ENCODE measurements at regions not wholly inside any gene's neighbourhood (a gene's known extent, or its start where the extent isn't known, plus 50 kb on each side); places are given as distances from the start of the nearest gene placed in this dataset.
A peak's percentile ranks its signal among the peaks of the same experiment; 100 is the strongest.

DNA sequence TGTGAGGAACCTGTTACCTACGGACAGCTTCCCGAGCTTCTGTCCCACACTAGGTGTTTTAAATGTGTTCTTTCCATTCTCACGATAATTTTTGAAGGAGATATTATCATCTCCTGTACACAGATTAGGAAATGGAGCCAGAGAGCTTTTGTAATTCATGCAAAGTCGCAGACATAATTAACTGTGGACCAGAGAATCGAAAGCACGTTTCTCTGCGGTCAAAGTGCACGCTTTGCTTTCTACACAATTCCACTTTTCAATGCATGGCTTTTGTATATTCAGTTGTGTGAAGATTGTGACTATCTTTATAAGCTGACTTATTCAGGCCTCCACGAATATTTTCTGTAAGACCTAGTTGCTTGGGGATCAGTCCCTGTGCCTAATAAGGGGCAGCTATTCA, 81.7 kb upstream of the SLC10A2 start:
- Mint-ChIP-seq H3K9me3 (no peaks in the 10 kb centered on the region), H3K36me3 (no peaks in the 10 kb centered on the region), H3K4me1 (peaks cover 15% of the 10 kb centered on the region), H3K27me3 (ENCODE audit: low read depth) (no peaks in the 10 kb centered on the region), H3K27ac (no peak overlapping the region), H3K4me3 (no peak overlapping the region)
- TF ChIP-seq, protein P1, sequence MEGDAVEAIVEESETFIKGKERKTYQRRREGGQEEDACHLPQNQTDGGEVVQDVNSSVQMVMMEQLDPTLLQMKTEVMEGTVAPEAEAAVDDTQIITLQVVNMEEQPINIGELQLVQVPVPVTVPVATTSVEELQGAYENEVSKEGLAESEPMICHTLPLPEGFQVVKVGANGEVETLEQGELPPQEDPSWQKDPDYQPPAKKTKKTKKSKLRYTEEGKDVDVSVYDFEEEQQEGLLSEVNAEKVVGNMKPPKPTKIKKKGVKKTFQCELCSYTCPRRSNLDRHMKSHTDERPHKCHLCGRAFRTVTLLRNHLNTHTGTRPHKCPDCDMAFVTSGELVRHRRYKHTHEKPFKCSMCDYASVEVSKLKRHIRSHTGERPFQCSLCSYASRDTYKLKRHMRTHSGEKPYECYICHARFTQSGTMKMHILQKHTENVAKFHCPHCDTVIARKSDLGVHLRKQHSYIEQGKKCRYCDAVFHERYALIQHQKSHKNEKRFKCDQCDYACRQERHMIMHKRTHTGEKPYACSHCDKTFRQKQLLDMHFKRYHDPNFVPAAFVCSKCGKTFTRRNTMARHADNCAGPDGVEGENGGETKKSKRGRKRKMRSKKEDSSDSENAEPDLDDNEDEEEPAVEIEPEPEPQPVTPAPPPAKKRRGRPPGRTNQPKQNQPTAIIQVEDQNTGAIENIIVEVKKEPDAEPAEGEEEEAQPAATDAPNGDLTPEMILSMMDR (IDR thresholded peaks at IDR 0.05; ENCODE audit: unreplicated experiment), result no peak
- DNase-seq (ENCODE audit: low spot score in 2 of 2, unreplicated experiment in 2 of 2), result no peak

DNA sequence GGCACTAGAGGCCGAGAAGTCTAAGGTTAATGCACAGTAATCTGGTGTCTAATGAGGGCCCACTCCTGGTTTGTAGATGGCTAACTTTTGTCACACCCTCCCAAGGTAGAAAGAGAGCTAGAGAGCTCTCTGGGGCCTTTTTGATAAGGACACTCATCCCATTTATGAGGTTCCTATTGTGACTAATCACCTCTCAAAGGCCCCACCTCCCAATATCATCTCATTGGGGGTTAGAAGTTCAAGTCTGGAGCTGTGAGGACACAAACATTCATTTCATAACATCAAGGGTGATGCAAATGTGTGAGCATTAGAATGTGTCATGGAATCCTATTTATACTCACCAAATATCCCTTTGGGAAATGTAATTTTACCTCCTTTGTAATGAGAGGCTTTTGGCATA, 79.2 kb upstream of the SLC10A2 start:
- TF ChIP-seq, protein P1 (IDR thresholded peaks at IDR 0.05; ENCODE audit: unreplicated experiment), result no peak
- no peaks in the 10 kb centered on the region for H3K36me3 Mint-ChIP-seq
- no peak for DNase-seq (ENCODE audit: low spot score in 2 of 2, unreplicated experiment in 2 of 2)
- H3K27ac Mint-ChIP-seq, result no peak overlapping the region
- H3K4me3 Mint-ChIP-seq, result no peak overlapping the region
- H3K9me3 Mint-ChIP-seq, result no peaks in the 10 kb centered on the region
- H3K27me3 Mint-ChIP-seq (ENCODE audit: low read depth), result no peaks in the 10 kb centered on the region
- H3K4me1 Mint-ChIP-seq, result peaks cover 15% of the 10 kb centered on the region

DNA sequence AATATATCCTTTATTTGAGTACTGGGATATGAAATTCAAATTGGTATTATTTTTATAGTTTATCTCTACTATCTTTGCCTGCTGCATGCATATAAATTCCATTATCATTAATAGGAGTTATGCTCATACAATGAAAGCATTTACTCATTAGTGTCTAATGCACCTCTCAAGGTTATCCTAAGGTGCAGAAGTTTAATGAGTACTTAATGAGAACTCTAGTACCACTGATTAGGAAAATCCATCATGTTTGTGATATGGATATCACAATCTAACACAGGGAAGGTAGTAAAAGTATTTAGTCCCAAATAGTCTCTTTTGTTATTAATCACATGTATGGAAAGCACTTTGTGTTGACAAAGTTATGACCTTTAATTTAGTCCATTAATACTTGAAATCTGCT, 77.2 kb upstream of the SLC10A2 start:
- Mint-ChIP-seq H3K36me3 (no peaks in the 10 kb centered on the region), H3K27me3 (ENCODE audit: low read depth) (peaks cover under 1% of the 10 kb centered on the region), H3K9me3 (peaks cover 6% of the 10 kb centered on the region), H3K4me3 (no peak overlapping the region), H3K27ac (no peak overlapping the region), H3K4me1 (peaks cover 15% of the 10 kb centered on the region)
- TF ChIP-seq, protein P1 (IDR thresholded peaks at IDR 0.05; ENCODE audit: unreplicated experiment), result no peak
- no peak for DNase-seq (ENCODE audit: low spot score in 2 of 2, unreplicated experiment in 2 of 2)

DNA sequence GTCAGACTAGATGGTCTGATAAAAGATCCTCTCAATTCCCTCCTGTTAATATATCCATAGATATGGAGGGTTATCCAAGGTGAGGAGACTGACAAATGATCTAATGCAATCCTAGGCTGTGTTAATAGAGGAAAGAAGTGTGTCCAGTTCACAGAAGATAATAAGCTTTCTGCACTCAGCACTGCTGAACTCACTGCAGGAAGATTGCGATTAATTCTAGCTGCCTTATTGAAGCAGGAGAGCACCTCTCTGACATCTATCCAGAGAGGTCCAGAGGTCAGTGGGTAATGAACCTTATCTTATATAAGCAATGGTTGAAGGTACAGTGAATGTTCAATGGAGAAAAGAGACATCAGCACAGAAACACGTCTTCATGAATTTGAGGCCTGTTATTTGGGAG, 75.9 kb upstream of the SLC10A2 start:
- no peak overlapping the region for H3K27ac Mint-ChIP-seq
- peaks cover 10% of the 10 kb centered on the region for H3K9me3 Mint-ChIP-seq
- H3K4me1 Mint-ChIP-seq, result peaks cover 9% of the 10 kb centered on the region
- no peak overlapping the region for H3K4me3 Mint-ChIP-seq
- H3K27me3 Mint-ChIP-seq (ENCODE audit: low read depth), result peaks cover 4% of the 10 kb centered on the region
- no peaks in the 10 kb centered on the region for H3K36me3 Mint-ChIP-seq
- TF ChIP-seq, protein P1 (IDR thresholded peaks at IDR 0.05; ENCODE audit: unreplicated experiment), result no peak
- no peak for DNase-seq (ENCODE audit: low spot score in 2 of 2, unreplicated experiment in 2 of 2)

DNA sequence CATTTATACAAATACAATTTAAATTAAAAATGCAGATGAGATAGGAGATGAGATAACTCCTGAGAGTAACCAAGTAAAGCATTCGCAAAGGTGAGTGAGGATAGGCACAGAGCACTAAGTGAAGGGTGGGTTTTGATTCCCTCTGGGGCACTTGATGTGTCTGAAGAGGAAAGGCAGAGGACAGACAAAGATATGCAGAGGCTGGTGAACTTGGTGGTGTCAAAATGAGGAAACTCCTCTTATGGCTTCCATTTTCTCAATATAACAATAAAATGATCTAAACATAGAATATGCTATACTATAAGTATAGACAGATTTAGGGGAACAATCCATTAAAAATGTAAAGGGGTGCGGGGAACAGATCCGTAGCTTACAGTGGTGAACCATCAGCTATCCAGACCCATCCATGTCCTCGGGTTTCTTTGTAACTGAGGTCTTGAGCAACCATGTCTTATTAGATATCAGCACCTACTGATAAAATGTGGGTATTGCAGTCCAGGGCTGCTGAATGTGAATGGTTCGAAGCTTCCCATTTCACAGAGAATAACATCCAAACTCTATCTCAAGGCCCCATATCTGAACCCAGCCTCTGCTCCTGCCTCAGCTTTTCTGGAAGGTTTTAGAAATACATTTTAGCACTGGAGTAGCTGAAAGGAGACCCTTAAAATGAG, 73.9 kb upstream of the SLC10A2 start:
- Mint-ChIP-seq H3K27ac (no peak overlapping the region), H3K36me3 (no peaks in the 10 kb centered on the region), H3K27me3 (ENCODE audit: low read depth) (peaks cover 4% of the 10 kb centered on the region), H3K4me1 (no peaks in the 10 kb centered on the region), H3K4me3 (no peak overlapping the region), H3K9me3 (peaks cover 10% of the 10 kb centered on the region)
- TF ChIP-seq, protein P1 (IDR thresholded peaks at IDR 0.05; ENCODE audit: unreplicated experiment), result peak; percentile 50
- DNase-seq (ENCODE audit: low spot score in 2 of 2, unreplicated experiment in 2 of 2), result no peak

DNA sequence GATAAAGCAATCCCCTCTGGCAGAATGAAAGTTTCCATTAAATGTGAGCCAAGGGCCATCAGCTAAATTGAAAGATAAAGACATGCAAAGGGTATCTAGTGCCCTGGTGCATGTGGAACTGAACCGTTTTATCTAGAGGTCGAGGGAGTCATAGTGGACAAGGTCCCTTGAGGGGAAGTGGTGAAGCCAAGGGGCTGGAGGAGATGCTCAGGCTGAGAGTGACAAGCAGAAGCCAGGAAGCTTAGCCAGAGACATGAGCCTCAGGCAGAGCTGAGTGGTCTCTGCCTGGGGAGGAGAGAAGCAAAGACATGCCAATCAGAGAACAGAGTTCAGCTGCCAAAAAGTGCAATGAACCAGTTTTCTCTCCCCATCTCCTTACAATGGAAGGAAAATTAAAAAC, 68.1 kb upstream of the SLC10A2 start:
- Mint-ChIP-seq H3K4me1 (peaks cover 4% of the 10 kb centered on the region), H3K36me3 (no peaks in the 10 kb centered on the region), H3K27ac (no peak overlapping the region), H3K4me3 (no peak overlapping the region), H3K9me3 (peaks cover 10% of the 10 kb centered on the region), H3K27me3 (ENCODE audit: low read depth) (peaks cover 13% of the 10 kb centered on the region)
- DNase-seq (ENCODE audit: low spot score in 2 of 2, unreplicated experiment in 2 of 2), result no peak
- TF ChIP-seq, protein P1 (IDR thresholded peaks at IDR 0.05; ENCODE audit: unreplicated experiment), result no peak
